ENCODE measurements at regions not wholly inside any gene's neighbourhood (a gene's known extent, or its start where the extent isn't known, plus 50 kb on each side); places are given as distances from the start of the nearest gene placed in this dataset.

DNA sequence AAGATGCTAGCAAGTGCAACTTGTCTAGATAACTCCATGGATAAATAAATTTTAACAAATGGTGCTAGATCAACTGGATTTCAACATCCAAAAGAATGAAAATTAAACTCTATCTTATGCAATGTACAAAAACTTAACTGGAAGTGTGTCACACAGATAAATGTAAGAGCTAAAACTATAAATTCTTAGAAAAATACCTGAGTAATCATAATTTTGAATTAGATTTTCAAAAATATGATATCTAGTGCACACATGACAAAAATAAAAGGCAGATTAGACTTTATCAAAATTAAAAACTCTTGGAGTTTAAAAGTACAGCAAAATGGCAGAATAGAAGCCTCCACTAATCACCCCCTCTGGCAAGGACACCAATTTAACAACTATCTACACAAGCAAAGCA lies 1791.2 kb upstream of the CDH6 start:
- no peak for TF ChIP-seq EZH2 (IDR thresholded peaks at IDR 0.05; ENCODE audit: low read length, missing control alignments)
- TF ChIP-seq, protein P1, sequence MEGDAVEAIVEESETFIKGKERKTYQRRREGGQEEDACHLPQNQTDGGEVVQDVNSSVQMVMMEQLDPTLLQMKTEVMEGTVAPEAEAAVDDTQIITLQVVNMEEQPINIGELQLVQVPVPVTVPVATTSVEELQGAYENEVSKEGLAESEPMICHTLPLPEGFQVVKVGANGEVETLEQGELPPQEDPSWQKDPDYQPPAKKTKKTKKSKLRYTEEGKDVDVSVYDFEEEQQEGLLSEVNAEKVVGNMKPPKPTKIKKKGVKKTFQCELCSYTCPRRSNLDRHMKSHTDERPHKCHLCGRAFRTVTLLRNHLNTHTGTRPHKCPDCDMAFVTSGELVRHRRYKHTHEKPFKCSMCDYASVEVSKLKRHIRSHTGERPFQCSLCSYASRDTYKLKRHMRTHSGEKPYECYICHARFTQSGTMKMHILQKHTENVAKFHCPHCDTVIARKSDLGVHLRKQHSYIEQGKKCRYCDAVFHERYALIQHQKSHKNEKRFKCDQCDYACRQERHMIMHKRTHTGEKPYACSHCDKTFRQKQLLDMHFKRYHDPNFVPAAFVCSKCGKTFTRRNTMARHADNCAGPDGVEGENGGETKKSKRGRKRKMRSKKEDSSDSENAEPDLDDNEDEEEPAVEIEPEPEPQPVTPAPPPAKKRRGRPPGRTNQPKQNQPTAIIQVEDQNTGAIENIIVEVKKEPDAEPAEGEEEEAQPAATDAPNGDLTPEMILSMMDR (conservative IDR thresholded peaks at IDR 0.05 in 1 of 2, IDR thresholded peaks at IDR 0.05 in 1 of 2; ENCODE audit: low read depth in 1 of 2, low read length in 2 of 2) = no peak

Data from fibroblast of lung (primary cell).